ENCODE measurements at regions not wholly inside any gene's neighbourhood (a gene's known extent, or its start where the extent isn't known, plus 50 kb on each side); places are given as distances from the start of the nearest gene placed in this dataset.

- DNase-seq (ENCODE audit: low spot score), result no peak
Measured at GRCh38 chr4:111800551-111800950, 344.7 kb upstream of the FAM241A start.

GRCh38 chr4:111802191-111802590 lies 343.1 kb upstream of the FAM241A start:
- DNase-seq (ENCODE audit: low spot score), result no peak

GRCh38 chr4:111806331-111806730 lies 338.9 kb upstream of the FAM241A start:
- peak; percentile 35 for DNase-seq (ENCODE audit: low spot score)

- DNase-seq (ENCODE audit: low spot score), result no peak
Measured at GRCh38 chr4:111807576-111807975, 337.7 kb upstream of the FAM241A start.

GRCh38 chr4:111808174-111808573 lies 337.1 kb upstream of the FAM241A start:
- no peak for DNase-seq (ENCODE audit: low spot score)

GRCh38 chr4:111811661-111812060 lies 333.6 kb upstream of the FAM241A start:
- DNase-seq (ENCODE audit: low spot score), result no peak

- DNase-seq (ENCODE audit: low spot score), result no peak
Measured at GRCh38 chr4:111812114-111812513, 333.1 kb upstream of the FAM241A start.

- no peak for DNase-seq (ENCODE audit: low spot score)
Measured at GRCh38 chr4:111812760-111813159, 332.5 kb upstream of the FAM241A start.

GRCh38 chr4:111813555-111814140 lies 331.6 kb upstream of the FAM241A start:
- DNase-seq (ENCODE audit: low spot score), result no peak

- no peak for DNase-seq (ENCODE audit: low spot score)
Measured at GRCh38 chr4:111814961-111815360, 330.3 kb upstream of the FAM241A start.

GRCh38 chr4:111821342-111821741 lies 323.9 kb upstream of the FAM241A start:
- DNase-seq (ENCODE audit: low spot score), result no peak

GRCh38 chr4:111836601-111837000 lies 308.7 kb upstream of the FAM241A start:
- no peak for DNase-seq (ENCODE audit: low spot score)

- DNase-seq (ENCODE audit: low spot score), result no peak
Measured at GRCh38 chr4:111837761-111838160, 307.5 kb upstream of the FAM241A start.

- DNase-seq (ENCODE audit: low spot score), result no peak
Measured at GRCh38 chr4:111838406-111838930, 306.8 kb upstream of the FAM241A start.

- DNase-seq (ENCODE audit: low spot score), result peak; percentile 70
Measured at GRCh38 chr4:111839141-111839540, 306.1 kb upstream of the FAM241A start.

GRCh38 chr4:111842336-111842735 lies 302.9 kb upstream of the FAM241A start:
- no peak for DNase-seq (ENCODE audit: low spot score)

GRCh38 chr4:111847296-111848008 lies 297.8 kb upstream of the FAM241A start:
- DNase-seq (ENCODE audit: low spot score), result no peak

GRCh38 chr4:111849746-111850284 lies 295.4 kb upstream of the FAM241A start:
- no peak for DNase-seq (ENCODE audit: low spot score)

GRCh38 chr4:111854494-111855087 lies 290.7 kb upstream of the FAM241A start:
- DNase-seq (ENCODE audit: low spot score), result peak; percentile 29

GRCh38 chr4:111855308-111855707 lies 289.9 kb upstream of the FAM241A start:
- no peak for DNase-seq (ENCODE audit: low spot score)

- no peak for DNase-seq (ENCODE audit: low spot score)
Measured at GRCh38 chr4:111864066-111864465, 281.2 kb upstream of the FAM241A start.

GRCh38 chr4:111869339-111869738 lies 275.9 kb upstream of the FAM241A start:
- DNase-seq (ENCODE audit: low spot score), result no peak

- no peak for DNase-seq (ENCODE audit: low spot score)
Measured at GRCh38 chr4:111871802-111872201, 273.5 kb upstream of the FAM241A start.

Measured in COLO829 (cell line).